ENCODE measurements at regions not wholly inside any gene's neighbourhood (a gene's known extent, or its start where the extent isn't known, plus 50 kb on each side); places are given as distances from the start of the nearest gene placed in this dataset.
"Not testable (repeated sequence)": the region's sequence is repeated elsewhere in the genome, so short reads cannot be mapped to it uniquely, and the experiment has no call there.

DNA sequence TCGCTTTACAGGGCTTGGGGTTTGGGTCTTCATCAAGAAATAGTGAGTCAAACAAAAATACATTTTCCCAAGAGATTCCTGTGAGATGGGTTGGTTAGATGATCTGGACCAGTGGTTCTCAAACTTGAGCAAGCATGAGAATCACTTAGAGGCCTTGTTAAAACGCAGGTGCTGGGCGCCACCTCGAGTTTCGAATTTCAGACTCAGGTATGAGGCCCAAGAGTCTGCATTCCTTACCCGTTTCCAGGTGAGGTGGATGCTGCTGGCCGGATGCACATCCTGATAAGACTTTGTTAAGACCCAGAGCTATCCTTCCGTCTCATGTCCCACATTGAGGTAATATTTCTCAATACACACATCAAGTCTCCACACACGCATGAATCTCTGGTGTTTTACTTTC, 707.8 kb upstream of the SALL3 start:
- no peak for DNase-seq (ENCODE audit: low spot score)

DNA sequence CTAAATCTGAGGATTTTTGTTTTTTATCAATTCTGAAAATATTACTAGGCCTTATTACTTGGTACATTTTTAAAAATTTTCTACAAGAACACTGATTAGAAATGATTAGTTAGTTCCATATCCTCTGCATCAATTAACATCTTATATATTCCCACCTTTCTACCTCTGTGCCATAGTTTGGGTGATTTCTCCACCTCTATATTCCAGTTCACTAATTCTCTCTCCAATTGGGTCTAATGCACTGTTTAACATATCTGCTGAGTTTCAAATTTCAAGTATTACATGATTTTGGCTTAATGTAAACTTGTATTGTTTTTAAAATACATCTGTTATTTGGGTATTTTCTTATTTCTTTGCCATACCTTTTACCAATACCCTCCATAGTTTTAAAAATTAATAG, 705.7 kb upstream of the SALL3 start:
- DNase-seq (ENCODE audit: low spot score) = no peak

DNA sequence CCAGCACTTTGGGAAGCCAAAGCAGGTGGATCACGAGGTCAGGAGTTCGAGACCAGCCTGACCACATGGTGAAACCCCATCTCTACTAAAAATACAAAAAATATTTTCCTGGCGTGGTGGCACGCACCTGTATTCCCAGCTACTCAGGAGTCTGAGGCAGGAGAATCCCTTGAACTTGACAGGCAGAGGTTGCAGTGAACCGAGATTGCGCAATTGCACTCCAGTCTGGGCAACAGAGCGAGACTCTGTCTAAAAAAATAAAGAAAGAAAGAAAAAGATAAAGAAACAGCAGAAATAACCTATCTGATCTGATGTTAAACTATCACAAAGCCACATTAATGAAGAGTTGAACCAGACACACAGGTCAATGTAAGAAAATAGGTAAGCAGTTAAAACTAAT, 696.2 kb upstream of the SALL3 start:
- not testable (repeated sequence) for DNase-seq (ENCODE audit: low spot score)

DNA sequence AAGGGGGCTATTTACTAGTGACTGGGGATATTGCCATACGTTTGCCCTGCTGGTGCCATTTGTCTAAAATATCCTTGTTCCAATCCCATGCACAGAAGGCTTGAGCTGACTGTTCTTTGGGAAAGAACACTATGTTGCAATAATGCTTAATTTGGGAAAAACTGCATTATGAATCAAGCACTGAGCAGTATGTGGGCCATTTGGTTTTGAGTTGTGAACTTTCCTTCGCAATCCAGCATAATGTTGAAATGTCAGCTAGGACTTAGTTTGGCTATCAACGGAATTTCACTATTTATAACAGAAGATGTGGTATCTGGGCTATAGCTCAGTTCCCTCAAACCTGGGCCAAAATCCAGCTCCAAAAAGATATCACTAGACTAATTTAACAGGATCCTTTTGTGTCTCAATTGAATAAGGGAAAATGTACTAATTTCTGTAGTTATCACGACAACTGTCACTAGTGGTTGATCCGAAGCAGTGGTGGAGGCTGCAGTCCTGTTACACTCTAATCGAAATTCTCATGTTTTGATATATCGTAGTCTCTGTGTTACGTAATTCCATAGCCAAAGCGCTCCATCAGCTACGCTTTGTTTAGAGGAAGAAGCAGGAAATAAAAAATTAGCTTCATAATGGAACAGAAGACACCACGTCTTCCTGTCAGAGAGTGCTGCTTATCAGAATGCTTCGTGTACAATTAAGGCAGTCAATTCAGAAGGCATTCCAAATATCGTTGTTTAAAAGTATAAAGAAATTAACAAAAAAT, 686.8 kb upstream of the SALL3 start:
- DNase-seq (ENCODE audit: low spot score) = no peak

DNA sequence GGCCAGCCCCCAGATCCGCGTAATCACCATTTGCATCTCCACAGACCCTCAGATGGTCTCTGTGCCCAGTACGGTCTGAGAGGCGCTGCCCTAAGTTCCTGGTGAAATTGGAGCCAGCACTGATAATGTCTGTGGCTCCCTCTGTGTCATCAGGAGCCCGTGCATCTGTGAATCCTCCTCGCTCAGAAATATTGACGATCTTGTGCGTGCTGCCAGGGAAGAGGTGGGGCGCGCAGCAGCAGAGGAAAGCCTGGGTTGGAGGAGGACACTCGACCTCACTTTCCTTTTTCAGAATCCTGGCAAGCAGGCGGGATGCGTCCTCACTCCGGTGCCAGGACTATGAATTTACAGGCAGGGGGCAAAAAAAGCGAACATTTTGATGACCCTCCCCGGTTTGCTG, 686.1 kb upstream of the SALL3 start:
- DNase-seq (ENCODE audit: low spot score) = no peak

DNA sequence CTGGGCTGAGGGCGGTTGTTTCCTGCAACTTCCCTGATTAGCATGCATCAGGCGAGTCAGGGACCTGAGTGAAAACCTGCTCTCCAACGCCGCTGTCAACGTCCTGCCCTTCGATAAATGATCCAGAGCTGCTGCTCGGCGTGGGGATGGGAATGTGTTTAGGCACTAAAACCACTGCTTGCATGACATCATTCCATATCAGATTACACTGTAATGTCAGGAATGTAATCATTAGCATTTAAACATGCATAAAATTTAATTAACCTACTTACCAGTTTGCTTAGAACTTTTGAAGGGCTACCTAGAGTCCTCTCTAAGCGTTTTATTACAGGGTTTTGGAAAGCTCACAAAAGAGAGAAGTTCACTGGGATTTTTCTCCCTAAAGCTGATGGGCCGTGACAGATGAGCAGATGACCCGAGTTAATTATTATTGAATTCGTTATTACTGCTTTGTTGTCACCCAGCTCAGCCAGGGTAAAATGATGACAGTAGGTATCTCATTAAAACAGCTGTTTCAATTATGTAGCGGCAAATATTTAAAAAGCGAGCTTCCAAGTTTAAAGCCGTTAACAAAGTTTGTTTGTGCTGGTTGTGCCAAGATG, 685.6 kb upstream of the SALL3 start:
- DNase-seq (ENCODE audit: low spot score) = no peak

DNA sequence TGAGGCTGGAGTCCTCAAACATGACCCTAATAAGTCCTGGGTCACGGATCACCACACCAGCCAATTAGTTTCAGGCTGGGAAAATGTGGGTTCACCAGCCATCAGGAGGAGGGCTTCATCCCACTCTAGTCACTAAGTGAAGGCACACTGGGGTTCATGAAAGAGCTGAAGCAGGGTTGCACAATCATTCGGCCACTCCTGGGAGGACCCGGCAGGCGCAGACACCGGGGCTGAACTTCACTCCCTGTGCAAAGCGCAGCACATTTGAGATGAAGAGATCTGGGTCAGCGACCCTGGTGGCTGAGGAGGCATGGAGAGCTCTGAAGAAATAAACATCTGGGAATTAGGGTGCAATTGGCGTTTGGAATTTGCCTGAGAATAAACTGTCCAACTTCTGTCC, 684.4 kb upstream of the SALL3 start:
- DNase-seq (ENCODE audit: low spot score) = no peak

DNA sequence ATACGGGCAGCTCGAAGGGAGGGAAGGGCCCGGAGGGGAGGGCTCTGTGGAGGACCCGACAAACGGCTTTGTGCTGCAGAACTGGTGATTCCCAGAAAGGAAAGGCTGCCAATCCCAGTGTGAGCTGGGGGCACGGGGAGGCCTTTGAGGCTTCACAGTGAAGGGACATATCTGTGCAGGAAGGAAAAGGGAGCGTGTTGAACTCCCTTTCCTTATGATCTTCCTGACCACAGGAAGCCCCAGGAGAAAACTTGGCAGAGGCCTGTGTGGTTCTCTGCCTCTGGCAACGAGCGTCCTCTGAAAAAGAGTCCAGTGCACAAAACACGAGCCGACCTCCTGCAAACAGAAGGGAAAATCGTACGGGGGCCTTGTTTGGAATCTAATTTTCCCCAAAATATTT, 683.5 kb upstream of the SALL3 start:
- DNase-seq (ENCODE audit: low spot score) = no peak

DNA sequence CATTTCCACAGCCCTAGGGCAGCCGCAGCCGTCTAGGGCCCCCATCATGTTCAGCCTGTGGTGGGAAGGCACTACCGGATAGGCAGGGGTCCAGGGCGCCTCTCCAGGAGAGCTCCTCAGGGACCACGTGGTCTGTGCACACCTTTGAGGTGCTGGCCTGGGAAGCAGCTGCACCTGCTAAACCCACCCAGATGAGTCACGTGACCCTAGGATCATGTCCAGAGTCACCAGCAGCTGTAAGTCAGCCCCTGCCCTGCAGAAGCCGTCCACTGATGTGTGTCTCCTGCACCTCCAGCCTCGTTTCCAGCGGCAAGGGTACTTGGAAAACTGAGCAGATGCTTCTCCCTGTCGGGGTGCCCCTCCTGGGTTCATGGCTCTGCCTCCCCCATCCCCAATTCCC, 682.6 kb upstream of the SALL3 start:
- DNase-seq (ENCODE audit: low spot score) = no peak

DNA sequence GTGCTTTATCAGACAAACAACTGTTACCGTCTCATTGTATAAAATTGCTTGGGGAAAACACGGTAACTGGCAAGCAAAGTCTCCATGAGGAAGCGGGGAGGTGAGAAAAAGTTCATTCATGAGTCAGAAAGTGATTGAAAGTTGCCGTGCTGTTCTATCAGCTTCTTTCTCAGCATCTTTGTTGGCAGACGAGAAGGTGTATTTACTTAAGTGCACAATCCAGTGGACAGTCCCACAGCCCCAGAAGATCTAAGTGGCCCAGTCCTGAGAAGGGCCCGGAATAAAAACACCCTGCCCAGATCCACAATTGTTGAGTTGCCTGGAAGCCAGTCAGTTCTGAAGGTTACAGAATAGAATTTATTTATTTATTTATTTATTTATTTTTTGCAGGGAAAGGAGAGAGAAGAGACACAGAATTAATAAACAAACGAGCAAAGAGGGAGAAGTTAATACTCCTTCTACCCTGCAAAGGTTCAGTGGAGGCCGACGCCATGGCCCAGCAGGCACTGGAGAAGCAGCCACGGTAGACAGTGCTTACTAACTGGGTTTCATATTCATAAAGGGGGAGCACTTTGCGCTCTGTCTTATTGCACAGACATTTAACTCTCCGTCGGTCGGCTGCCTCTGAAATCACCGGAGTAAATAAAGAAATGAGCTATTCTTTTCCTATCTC, 676.0 kb upstream of the SALL3 start:
- no peak for DNase-seq (ENCODE audit: low spot score)

DNA sequence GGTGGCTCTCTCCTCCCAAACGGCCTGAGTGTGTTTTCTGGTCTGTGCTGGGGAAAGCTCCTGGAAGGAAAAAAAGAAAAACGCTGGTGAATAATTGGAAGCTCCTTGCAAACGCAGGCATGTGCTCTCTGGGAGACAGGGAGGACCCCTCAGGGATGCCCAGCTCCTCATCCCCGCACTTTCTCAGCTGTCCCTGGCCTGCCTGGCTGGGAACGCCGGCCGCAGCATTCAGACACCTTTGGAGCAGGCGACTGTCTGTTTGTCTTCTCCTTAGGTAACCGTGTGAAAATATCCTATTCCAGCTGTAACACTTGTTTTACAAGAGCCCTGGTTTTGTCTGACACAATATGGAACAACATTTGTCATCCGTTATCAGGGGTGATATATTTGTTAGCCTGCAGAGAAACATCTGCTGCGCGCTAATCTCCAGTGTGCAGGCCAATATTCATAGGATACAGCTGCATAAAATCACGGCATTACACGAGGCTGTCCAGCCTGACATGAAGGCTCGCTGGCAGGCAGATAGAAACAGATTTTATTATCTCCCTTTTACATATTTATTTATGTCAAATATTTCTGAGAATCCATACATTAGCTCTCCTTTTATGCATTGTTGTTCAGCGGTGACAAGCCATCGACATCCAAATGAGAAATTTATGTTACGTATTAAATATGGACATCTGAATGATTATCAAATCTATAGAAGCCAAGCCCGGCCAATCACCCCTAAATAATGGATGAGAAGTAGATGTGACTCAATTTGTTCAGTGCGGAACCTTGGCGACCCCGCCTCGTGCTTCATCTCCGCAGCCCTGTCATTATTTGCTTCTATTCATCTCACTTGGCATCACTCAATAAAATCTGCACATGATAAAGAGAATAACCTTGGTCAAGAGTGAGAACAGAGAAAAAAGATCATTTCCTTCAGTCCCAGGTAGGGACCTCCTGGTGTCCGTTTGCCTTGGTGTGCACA, 675.1 kb upstream of the SALL3 start:
- DNase-seq (ENCODE audit: low spot score) = no peak

DNA sequence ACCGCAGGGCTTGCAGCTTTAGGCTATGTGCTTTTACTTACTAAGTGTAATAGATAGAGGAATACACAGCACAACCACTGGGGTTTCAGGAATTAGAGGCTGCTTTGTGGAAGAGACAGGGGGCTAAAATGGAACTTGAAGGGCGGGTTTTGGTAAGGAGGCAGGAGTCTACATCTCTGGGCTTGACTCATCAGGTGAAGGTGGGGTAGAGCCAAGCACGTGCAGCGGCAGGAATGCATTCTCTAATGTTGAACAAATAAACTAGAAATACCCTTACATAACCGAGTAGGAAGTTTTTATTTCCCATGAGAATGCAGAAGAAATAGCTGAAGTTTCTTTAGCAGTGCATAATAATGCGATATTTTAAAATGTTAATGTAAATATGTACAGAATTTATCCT, 673.8 kb upstream of the SALL3 start:
- DNase-seq (ENCODE audit: low spot score) = no peak

DNA sequence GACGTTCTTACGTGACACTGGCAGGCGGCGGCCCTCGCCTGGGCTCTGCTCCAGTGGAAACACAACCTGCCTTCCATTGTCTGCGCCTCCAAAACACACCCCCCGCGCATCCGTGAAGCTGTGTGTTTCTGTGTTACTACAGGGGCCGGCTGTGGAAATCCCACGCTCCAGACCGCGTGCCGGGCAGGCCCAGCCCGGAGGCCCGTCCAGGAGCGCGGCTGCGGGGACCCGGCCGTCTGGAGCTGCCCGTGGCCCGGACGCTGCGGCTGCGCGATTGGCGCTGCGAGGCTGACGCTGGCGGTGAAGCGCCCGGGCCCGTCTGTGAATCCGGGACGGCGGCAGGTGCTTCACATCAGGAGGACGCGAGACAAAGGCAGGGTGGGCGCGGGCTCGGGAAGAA, 670.3 kb upstream of the SALL3 start:
- no peak for DNase-seq (ENCODE audit: low spot score)

DNA sequence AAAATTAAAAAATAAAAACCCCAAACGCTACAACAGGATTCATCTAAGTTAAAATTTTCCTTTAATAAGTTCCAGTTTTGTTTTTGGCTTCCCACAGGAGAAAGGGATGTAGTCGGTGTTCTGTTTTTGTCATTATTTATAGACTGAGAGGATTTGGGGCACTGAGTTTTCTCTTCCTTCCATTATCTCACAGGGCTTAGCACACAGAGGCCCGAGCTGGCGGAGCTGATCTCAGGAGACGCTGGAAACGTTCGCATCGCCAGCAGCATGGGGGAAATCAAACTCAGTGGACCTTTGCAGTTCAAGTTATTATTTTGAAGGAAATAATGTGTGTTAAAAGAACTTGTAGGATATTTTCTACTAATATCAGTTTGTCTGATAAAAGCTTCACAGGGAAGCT, 669.7 kb upstream of the SALL3 start:
- no peak for DNase-seq (ENCODE audit: low spot score)

DNA sequence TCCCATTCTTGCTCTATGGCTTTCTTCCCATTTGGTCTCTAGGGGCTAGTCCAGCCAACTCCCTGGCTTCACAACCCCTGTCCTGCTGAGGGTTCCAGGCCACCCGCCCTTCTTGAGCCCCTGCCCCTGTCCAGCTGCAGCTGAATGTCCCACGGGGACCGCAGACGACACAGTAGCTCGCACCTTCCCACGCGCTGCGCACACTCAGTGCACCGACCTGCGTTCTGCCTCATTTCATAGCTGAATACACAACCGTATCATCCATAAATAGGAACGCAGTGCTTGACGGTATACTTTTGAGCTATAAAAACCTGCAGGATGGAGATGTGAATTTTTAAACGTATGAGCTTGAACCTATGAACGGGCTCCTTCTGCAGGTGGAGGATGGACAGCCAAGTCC, 660.4 kb upstream of the SALL3 start:
- no peak for DNase-seq (ENCODE audit: low spot score)

DNA sequence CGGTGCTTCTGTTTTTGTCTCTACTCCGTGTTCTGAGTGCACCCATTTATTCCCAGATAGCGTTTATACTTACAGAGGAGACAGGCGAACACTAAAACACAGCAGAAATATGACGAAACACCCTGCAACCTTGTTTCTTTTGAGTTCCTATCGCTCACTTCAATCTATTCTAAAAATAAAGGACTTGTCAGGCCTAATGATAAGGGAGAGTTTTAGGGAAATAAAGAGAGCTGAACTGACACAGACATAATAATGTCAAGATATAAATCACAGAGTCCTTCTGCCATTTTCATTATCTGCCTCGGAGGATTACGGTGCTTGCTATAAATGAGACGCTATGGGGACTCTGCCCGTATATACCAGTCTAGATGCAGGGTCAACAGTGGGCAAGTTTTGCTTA, 659.7 kb upstream of the SALL3 start:
- DNase-seq (ENCODE audit: low spot score) = no peak

DNA sequence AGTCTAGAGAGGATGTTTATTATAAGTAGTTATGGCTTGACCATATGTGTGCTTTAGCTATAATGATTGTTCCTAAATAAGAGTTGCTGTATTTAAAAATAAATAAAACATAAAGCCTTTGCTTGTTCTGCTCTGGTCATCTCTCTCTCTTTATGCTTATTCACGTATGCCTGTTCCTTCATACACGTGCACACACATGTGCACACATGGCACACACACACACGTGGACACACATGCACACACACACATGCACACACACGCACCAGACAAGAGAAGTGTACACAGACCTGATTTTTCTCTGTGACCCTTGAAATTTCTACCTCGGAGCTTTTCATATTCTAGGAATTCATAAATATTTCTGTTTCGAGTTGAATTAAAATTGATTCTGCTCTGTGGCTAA, 658.2 kb upstream of the SALL3 start:
- DNase-seq (ENCODE audit: low spot score) = no peak

DNA sequence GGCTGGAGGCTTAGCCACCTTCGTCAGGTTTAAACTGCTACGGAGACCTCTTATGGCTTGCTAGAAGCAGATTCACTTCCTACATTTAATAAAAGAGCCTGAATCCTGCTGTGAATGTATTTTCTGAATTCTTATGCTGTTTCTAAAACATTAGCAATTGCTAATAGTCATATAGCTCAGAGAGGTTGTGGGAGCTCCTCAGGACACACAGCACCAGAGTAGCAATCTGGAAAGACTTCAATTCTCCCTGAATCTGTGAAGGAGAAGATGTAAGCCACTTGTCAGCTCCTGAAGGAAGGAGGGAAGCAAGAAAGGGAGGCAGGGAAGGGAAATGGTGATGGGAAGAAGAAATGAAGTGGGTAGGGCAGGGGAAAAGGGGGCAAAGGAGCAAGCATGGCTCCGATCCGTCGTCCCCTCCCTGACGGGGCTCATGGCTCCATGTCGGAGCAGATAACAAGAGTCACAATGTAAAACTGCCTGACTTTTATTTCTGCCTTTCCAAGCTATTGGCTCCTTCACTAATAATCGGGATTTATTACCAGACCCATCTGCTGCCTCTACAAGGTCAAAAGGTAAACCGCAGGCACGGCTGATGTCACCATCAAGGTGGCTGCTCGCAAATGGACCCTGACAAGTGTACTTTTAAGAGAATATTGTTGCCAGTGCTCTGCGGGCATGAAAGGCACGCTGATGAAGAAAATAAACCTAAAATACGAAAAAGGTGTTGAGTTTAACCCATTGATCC, 656.0 kb upstream of the SALL3 start:
- DNase-seq (ENCODE audit: low spot score) = no peak

DNA sequence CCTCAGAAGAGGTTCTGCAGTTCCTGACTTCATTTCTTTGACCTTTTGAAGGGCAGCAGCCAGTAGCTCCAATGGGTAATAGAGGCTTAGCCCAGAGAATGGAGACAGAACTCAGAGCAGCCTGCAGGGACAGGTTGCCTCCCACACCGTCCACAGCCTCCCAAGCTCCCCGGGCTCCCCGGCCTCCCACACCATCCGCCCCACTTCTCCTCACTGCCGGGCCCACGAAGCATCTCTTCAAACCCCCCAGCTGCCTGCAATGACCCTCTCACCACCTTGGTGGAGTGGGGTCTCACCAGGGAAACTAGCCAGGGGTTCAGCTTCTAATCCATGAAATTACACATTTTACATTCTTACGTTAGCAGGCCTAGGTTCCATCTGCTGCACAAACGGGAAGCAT, 652.0 kb upstream of the SALL3 start:
- DNase-seq (ENCODE audit: low spot score) = no peak

DNA sequence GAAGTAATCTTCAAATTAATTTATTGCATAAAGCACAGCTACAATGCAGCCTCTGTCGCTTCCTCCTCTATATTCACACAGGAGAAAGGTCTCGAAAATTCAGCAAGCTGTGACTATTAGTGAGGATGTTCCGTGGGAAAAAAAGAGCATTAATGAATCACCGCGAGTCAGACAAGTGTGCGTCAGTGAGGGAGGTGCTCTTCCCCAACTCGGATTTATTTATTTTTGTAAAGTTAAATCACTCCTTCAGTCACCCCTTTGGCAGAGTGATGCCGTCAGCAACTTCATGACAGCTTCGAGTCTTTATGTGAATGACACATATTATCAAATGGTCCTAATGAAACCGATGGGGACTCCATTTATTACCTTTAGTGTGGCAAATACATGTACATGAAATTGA, 648.9 kb upstream of the SALL3 start:
- DNase-seq (ENCODE audit: low spot score) = no peak

DNA sequence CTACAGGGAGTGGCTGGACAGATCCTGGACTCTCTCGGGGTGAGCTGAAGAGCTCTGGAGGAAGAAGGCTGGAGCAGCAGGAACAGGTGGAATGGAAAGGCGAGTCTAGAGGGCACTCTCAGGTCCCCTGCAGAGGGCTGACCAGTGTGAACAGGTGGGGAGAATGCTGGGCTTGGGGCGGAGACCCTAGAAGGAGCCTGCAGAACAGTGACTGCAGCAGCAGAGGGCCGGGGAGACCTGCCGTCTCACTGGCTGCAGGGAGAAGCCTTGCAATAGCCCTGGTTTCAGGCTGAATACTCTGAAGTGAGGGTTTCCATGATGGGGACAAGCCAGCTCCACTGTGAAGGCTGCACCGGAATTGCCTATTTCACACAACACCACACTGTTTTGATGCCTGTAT, 626.7 kb upstream of the SALL3 start:
- DNase-seq (ENCODE audit: low spot score) = no peak

DNA sequence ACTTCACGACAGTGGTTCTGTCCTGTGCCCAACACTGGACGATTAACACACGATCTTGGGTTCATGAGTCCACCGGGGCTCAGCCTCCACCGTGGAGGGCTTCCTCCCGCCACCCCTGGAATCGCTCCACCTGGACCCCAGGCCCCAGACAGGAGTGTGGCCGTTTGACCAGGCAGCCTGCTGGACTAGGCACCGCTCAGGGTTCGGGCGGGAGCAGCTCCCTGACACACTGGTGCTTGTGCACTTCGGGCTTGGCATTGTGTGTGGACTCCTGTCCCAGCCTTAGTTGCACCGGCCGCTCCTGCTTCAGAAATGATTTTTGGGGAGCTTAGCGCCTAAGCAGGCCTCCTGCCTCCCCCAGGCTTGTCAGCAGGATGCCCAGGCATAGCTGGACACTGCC, 617.4 kb upstream of the SALL3 start:
- DNase-seq (ENCODE audit: low spot score) = no peak
